GM04503 (cell line): ENCODE measurements at regions not wholly inside any gene's neighbourhood (a gene's known extent, or its start where the extent isn't known, plus 50 kb on each side); places are given as distances from the start of the nearest gene placed in this dataset.
"Not testable (repeated sequence)": the region's sequence is repeated elsewhere in the genome, so short reads cannot be mapped to it uniquely, and the experiment has no call there.

Experiments
- DNase-seq: peaks from one replicate; pipeline ENCODE4 v3.0.0-alpha.2; 2012; ENCODE audit warnings: low read depth

- DNase-seq: no peak
These were observed 146.2 kb upstream of the BCOR start for GRCh38 chrX:40243755-40244515.

DNA sequence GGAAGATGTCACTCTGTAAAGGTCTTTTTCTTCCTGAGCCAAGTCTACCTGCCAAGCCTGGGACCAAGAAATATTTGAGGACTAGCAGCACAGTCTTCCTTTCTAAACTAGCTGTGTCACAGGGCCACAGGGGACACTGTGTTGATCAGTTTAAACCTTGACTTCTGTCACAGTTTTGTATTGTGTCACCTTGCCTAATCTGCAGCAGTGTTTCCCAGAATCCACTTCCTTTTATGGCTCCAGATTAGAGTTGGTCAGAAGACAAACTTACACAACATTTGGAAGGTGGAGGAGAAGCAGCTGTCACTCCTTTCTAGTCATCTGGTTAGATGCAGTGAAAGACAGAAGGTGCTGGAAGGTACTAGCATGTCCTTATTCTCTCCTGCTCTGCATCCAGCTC is 143.1 kb upstream of the BCOR start:
- DNase-seq: no peak

- DNase-seq: no peak
These were observed 140.0 kb upstream of the BCOR start for GRCh38 chrX:40237731-40238178.

DNA sequence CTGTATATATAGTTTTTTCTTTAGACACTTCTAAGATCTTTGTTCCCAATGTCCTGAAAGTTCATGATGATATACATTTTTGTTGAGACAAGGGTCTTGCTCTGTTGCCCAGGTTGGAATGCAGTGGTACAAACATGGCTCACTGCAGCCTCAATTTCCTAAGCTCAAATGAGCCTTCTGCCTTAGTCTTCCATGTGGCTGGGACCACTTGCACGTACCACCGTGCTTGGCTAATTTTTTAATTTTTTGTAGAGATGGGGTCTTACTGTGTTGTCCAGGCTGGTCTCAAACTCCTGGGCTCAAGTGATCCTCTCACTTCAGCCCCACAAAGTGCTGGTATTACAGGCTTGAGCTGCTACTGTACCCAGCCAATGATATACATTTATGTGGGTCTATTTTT is 132.9 kb upstream of the BCOR start:
- no peak for DNase-seq

- DNase-seq: no peak
These were observed 129.4 kb upstream of the BCOR start for GRCh38 chrX:40227125-40227524.

GRCh38 chrX:40224658-40225057 is 126.9 kb upstream of the BCOR start:
- DNase-seq: no peak

GRCh38 chrX:40222612-40223011 is 124.9 kb upstream of the BCOR start:
- DNase-seq: not testable (repeated sequence)

- DNase-seq: no peak
These were observed 115.3 kb upstream of the BCOR start for GRCh38 chrX:40213092-40213491.

GRCh38 chrX:40209951-40210617 is 112.3 kb upstream of the BCOR start:
- no peak for DNase-seq

DNA sequence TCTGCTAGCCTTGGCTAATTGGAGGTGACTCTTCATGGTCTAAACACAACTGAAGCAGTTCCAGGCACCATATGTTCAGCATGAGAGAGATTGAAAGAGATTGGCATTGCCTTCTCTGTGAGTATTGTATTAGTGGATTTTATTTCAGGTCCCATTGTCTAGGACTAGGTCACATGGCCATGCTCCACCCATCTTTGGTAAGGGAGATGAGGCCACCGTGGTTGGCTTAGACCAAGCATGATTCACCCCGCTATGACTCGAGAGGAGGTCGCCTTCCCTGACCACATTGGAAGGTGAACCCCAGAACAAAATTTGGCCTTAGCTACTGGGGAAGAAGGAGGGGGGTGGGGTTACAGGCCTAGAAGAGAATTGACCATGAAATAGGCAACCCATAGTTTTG is 109.9 kb upstream of the BCOR start:
- no peak for DNase-seq

DNA sequence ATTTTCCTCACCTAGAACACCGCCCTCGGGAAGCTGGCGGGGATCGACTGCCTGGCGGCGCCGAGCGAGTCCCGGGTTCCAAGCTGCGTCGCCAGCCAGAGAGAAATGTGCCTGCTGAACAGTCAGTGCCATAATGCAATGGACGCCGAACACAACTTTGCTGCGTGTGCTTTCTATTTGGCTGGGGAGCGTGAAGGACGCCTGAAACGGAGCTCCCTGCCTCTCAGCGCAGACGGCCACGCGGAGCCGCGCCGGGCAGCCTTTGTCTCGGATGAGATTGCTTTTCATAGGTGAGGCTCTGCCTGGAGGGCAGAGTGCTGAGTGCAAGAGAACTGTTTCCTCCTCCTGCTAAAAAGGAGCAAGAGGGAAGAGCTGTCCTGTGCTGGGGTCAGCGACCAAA is 107.7 kb upstream of the BCOR start:
- no peak for DNase-seq

DNA sequence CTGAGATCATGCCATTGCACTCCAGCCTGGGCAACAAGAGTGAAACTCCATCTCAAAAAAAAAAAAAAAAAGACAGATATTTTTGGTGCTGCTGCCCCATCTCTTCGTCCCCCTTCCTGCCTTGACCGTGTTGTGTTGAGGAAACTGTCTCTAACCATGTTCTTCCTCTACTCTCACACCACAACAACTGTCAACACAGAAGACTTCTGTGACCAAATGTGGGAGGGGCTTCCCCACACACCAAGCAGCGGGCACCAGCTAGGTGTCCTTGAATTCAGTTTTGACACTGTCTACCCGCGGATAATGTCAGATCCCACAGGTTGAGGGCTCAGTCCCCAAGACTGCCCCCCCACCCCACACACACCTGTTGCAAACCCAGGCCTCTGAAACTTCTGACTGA is 104.7 kb upstream of the BCOR start:
- no peak for DNase-seq

DNA sequence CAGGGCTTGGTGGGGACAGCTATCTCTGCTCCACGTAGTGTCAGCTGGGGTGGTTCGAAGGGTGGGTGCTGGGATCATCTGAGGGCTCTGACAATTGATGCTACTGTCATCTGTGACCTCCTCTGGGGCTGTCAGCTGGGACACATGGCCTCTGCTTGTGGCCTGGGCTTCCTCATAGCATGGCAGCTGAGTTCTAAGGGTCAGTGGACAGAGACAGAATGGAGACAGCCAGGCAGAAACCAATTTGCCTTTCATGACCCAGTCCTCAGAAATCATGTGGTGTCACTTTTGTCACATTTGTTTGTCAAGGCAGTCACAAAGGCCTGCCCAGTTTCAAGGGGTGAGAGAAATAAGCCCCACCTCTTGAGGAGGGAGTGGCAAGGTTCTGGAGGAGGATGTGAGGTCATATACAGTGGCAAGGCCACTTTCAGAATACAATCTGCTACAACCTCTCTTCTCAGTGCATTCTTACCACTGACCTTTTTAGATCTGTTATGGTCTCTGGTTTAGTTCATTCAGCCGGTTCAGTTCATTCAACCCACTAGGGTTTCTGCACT is 103.6 kb upstream of the BCOR start:
- no peak for DNase-seq

- no peak for DNase-seq
These were observed 101.9 kb upstream of the BCOR start for GRCh38 chrX:40199704-40200103.

- no peak for DNase-seq
These were observed 99.3 kb upstream of the BCOR start for GRCh38 chrX:40197071-40197470.

GRCh38 chrX:40195368-40195767 is 97.6 kb upstream of the BCOR start:
- DNase-seq: no peak

- no peak for DNase-seq
These were observed 94.4 kb upstream of the BCOR start for GRCh38 chrX:40192196-40192595.

DNA sequence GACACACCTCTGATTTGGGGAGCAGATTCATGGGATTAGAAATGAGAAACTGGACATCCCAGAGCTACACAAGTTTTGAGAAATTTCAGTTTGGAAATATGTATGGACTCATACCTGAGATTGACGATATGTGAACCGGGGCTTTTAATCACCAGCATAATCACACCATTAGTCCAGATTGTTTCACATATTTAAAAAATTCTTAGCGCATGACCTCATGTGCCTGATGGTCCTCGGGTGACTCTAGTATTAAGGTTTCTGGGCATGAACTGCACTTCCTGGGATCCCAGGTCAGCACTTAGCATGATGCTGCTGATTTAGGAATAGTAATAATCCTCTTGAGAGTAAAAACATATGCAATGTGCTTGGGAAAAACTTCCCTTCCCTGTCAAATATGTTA is 91.9 kb upstream of the BCOR start:
- no peak for DNase-seq

DNA sequence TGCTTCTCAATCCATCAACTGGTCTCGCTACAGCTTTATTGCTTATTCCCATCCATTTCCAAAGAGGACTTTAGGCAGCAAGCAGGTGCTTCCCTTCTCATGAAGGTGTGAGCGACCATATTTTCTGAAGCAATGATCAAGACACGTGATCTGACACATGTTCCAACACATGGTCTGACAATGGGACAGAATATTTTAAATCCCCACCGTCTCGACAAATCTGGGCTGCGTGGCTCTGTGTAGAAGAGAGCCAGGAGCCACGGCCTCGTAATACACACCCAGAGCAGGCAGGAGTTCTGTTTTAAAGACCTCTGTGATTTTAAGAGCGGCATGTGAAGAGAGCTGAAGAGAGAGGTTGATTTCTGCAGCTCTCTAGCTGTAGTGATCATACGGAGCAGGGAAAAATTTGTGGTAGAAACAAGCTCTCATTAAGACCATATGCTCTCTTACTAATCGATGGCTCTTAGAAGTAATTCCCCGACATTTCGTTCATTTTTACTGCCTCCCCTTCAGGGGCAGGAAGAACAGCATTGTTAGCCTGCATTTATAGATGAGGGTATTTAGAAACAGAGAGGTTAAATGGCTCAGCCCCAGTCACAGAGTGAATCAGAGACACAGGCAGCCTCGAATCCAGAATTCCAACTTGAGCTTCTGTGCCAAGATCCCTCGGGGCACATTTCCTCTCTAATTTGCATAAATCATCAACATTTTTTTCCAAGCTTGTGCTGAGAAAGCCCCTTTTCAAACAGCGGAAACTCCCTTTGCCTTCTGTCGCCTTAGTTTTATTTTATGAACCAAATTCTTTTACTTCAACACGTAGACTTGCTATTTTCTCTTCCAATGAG is 91.0 kb upstream of the BCOR start:
- DNase-seq: no peak

- no peak for DNase-seq
These were observed 87.2 kb upstream of the BCOR start for GRCh38 chrX:40184968-40185367.

- DNase-seq: no peak
These were observed 84.9 kb upstream of the BCOR start for GRCh38 chrX:40182615-40183014.

DNA sequence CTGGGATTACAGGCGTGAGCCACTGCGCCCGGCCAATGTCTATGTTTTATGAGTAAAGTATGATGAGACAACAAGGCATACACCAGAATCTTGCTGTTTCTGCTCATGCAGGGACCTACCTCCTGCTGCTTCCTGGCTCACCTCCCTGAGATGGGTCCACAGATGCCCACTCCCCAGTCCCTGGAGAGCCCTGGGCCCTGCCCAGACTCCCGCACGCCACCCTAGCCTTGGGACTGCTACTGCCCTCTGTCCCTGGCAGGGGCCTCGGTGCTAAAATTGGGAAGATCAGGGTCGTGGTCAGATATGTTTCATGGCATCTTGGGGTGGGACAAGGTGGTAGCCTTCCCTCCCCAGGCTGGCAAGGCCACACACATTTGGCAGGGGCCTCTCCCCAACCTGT is 84.3 kb upstream of the BCOR start:
- no peak for DNase-seq

GRCh38 chrX:40179283-40179682 is 81.5 kb upstream of the BCOR start:
- DNase-seq: no peak
